ENCODE measurements at regions not wholly inside any gene's neighbourhood (a gene's known extent, or its start where the extent isn't known, plus 50 kb on each side); places are given as distances from the start of the nearest gene placed in this dataset.
"Not testable (repeated sequence)": the region's sequence is repeated elsewhere in the genome, so short reads cannot be mapped to it uniquely, and the experiment has no call there.

GRCh38 chr5:96547486-96547885 lies 114.4 kb upstream of the PCSK1 start:
- ATAC-seq (no peak), DNase-seq (no peak)
- Mint-ChIP-seq H3K27me3 (peaks cover 30% of the 10 kb centered on the region), H3K4me3 (no peak overlapping the region), H3K4me1 (no peaks in the 10 kb centered on the region), H3K9me3 (ENCODE audit: low read depth) (no peaks in the 10 kb centered on the region), H3K36me3 (no peaks in the 10 kb centered on the region), H3K27ac (no peak overlapping the region)
- CTCF ChIA-PET: no interaction called here

GRCh38 chr5:96548905-96549304 lies 113.3 kb upstream of the CAST start:
- Mint-ChIP-seq H3K4me1 (no peaks in the 10 kb centered on the region), H3K4me3 (no peak overlapping the region), H3K36me3 (no peaks in the 10 kb centered on the region), H3K27ac (no peak overlapping the region), H3K27me3 (peaks cover 24% of the 10 kb centered on the region), H3K9me3 (ENCODE audit: low read depth) (no peaks in the 10 kb centered on the region)
- DNase-seq (no peak), ATAC-seq (no peak)
- CTCF ChIA-PET: interaction anchor here (1.2 kb wide), 1 partner anchor 47 kb away, joined by 3 read pairs; no protein-coding TSS in a partner anchor

- not testable (repeated sequence) for H3K9me3 Mint-ChIP-seq (ENCODE audit: low read depth); H3K4me1 Mint-ChIP-seq; H3K4me3 Mint-ChIP-seq; H3K27me3 Mint-ChIP-seq; H3K27ac Mint-ChIP-seq; DNase-seq; ATAC-seq; H3K36me3 Mint-ChIP-seq
- CTCF ChIA-PET: interaction anchor here (0.6 kb wide), 1 partner anchor 387 kb away, joined by 3 read pairs; no protein-coding TSS in a partner anchor
These were observed 101.3 kb upstream of the CAST start for GRCh38 chr5:96560857-96561256.

GRCh38 chr5:96562614-96563013 lies 99.6 kb upstream of the CAST start:
- Mint-ChIP-seq H3K27me3 (peaks cover 9% of the 10 kb centered on the region), H3K4me3 (no peak overlapping the region), H3K27ac (no peak overlapping the region), H3K9me3 (ENCODE audit: low read depth) (no peaks in the 10 kb centered on the region), H3K4me1 (peaks cover 15% of the 10 kb centered on the region), H3K36me3 (no peaks in the 10 kb centered on the region)
- DNase-seq: no peak
- ATAC-seq: no peak
- CTCF ChIA-PET: no interaction called here

GRCh38 chr5:96563816-96564215 lies 98.4 kb upstream of the CAST start:
- H3K27me3 Mint-ChIP-seq: peaks cover 8% of the 10 kb centered on the region

GRCh38 chr5:96565582-96566265 lies 96.5 kb upstream of the CAST start:
- Mint-ChIP-seq H3K4me3 (no peak overlapping the region), H3K9me3 (ENCODE audit: low read depth) (no peaks in the 10 kb centered on the region), H3K27me3 (peaks cover 10% of the 10 kb centered on the region), H3K27ac (no peak overlapping the region), H3K36me3 (no peaks in the 10 kb centered on the region), H3K4me1 (peaks cover 15% of the 10 kb centered on the region)
- CTCF ChIA-PET: no interaction called here
- DNase-seq (no peak), ATAC-seq (peak; percentile 67)

More at GRCh38 chr5:96563816-96564215, 98.4 kb upstream of the CAST start:
- H3K9me3 Mint-ChIP-seq (ENCODE audit: low read depth): no peaks in the 10 kb centered on the region
- no peaks in the 10 kb centered on the region for H3K36me3 Mint-ChIP-seq
- H3K27ac Mint-ChIP-seq: no peak overlapping the region
- DNase-seq (no peak), ATAC-seq (no peak)
- peaks cover 15% of the 10 kb centered on the region for H3K4me1 Mint-ChIP-seq
- CTCF ChIA-PET: no interaction called here
- H3K4me3 Mint-ChIP-seq: no peak overlapping the region

- Mint-ChIP-seq H3K4me3 (peak overlapping the region; percentile 38), H3K36me3 (no peaks in the 10 kb centered on the region), H3K9me3 (ENCODE audit: low read depth) (no peaks in the 10 kb centered on the region), H3K27me3 (peaks cover 13% of the 10 kb centered on the region), H3K4me1 (peaks cover 15% of the 10 kb centered on the region), H3K27ac (no peak overlapping the region)
- DNase-seq (no peak), ATAC-seq (no peak)
- CTCF ChIA-PET: no interaction called here
These were observed 95.2 kb upstream of the CAST start for GRCh38 chr5:96566833-96567587.

GRCh38 chr5:96569332-96569731 lies 92.8 kb upstream of the CAST start:
- peaks cover 3% of the 10 kb centered on the region for H3K9me3 Mint-ChIP-seq (ENCODE audit: low read depth)
- H3K4me1 Mint-ChIP-seq: peaks cover 22% of the 10 kb centered on the region
- CTCF ChIA-PET: no interaction called here
- no peak overlapping the region for H3K27ac Mint-ChIP-seq
- DNase-seq (no peak), ATAC-seq (no peak)
- H3K27me3 Mint-ChIP-seq: peaks cover 13% of the 10 kb centered on the region
- no peak overlapping the region for H3K4me3 Mint-ChIP-seq
- H3K36me3 Mint-ChIP-seq: no peaks in the 10 kb centered on the region

GRCh38 chr5:96569770-96570169 lies 92.4 kb upstream of the CAST start:
- Mint-ChIP-seq H3K9me3 (ENCODE audit: low read depth) (peaks cover 5% of the 10 kb centered on the region), H3K4me3 (no peak overlapping the region), H3K36me3 (no peaks in the 10 kb centered on the region), H3K4me1 (peaks cover 22% of the 10 kb centered on the region), H3K27me3 (peaks cover 13% of the 10 kb centered on the region), H3K27ac (no peak overlapping the region)
- DNase-seq (no peak), ATAC-seq (no peak)
- CTCF ChIA-PET: no interaction called here

GRCh38 chr5:96572864-96573512 lies 89.2 kb upstream of the CAST start:
- CTCF ChIA-PET: no interaction called here
- DNase-seq (no peak), ATAC-seq (peak; percentile 51)
- peaks cover 7% of the 10 kb centered on the region for H3K4me1 Mint-ChIP-seq
- no peak overlapping the region for H3K4me3 Mint-ChIP-seq
- H3K36me3 Mint-ChIP-seq: no peaks in the 10 kb centered on the region
- H3K27ac Mint-ChIP-seq: peak overlapping the region; percentile 7
- H3K27me3 Mint-ChIP-seq: peaks cover 15% of the 10 kb centered on the region
- peaks cover 5% of the 10 kb centered on the region for H3K9me3 Mint-ChIP-seq (ENCODE audit: low read depth)

- peaks cover 7% of the 10 kb centered on the region for H3K4me1 Mint-ChIP-seq
- CTCF ChIA-PET: no interaction called here
- H3K36me3 Mint-ChIP-seq: no peaks in the 10 kb centered on the region
- H3K27me3 Mint-ChIP-seq: peaks cover 18% of the 10 kb centered on the region
- no peak for DNase-seq
- no peak overlapping the region for H3K27ac Mint-ChIP-seq
- H3K9me3 Mint-ChIP-seq (ENCODE audit: low read depth): peaks cover 5% of the 10 kb centered on the region
- no peak overlapping the region for H3K4me3 Mint-ChIP-seq
- ATAC-seq: no peak
These were observed 88.7 kb upstream of the CAST start for GRCh38 chr5:96573513-96573894.

GRCh38 chr5:96576876-96577275 lies 85.3 kb upstream of the CAST start:
- peaks cover 7% of the 10 kb centered on the region for H3K4me1 Mint-ChIP-seq

GRCh38 chr5:96577909-96578308 lies 84.3 kb upstream of the CAST start:
- no peak overlapping the region for H3K27ac Mint-ChIP-seq
- CTCF ChIA-PET: no interaction called here
- no peak for ATAC-seq
- H3K27me3 Mint-ChIP-seq: peaks cover 10% of the 10 kb centered on the region
- no peak overlapping the region for H3K4me3 Mint-ChIP-seq
- peaks cover 3% of the 10 kb centered on the region for H3K4me1 Mint-ChIP-seq
- no peaks in the 10 kb centered on the region for H3K36me3 Mint-ChIP-seq
- H3K9me3 Mint-ChIP-seq (ENCODE audit: low read depth): peaks cover 3% of the 10 kb centered on the region
- no peak for DNase-seq

More at GRCh38 chr5:96576876-96577275, 85.3 kb upstream of the CAST start:
- peaks cover 5% of the 10 kb centered on the region for H3K9me3 Mint-ChIP-seq (ENCODE audit: low read depth)
- H3K27ac Mint-ChIP-seq: no peak overlapping the region
- CTCF ChIA-PET: no interaction called here
- ATAC-seq (no peak), DNase-seq (no peak)
- no peak overlapping the region for H3K4me3 Mint-ChIP-seq
- peaks cover 5% of the 10 kb centered on the region for H3K27me3 Mint-ChIP-seq
- H3K36me3 Mint-ChIP-seq: no peaks in the 10 kb centered on the region

- CTCF ChIA-PET: no interaction called here
- Mint-ChIP-seq H3K4me1 (peaks cover 4% of the 10 kb centered on the region), H3K4me3 (no peak overlapping the region), H3K27ac (no peak overlapping the region), H3K36me3 (no peaks in the 10 kb centered on the region), H3K9me3 (ENCODE audit: low read depth) (peaks cover under 1% of the 10 kb centered on the region), H3K27me3 (peaks cover 25% of the 10 kb centered on the region)
- no peak for ATAC-seq
- no peak for DNase-seq
These were observed 82.5 kb upstream of the CAST start for GRCh38 chr5:96579711-96580110.
